GM04504 (cell line): ENCODE measurements at regions not wholly inside any gene's neighbourhood (a gene's known extent, or its start where the extent isn't known, plus 50 kb on each side); places are given as distances from the start of the nearest gene placed in this dataset.

Source experiments
- DNase-seq: peaks from one replicate; pipeline ENCODE4 v3.0.0-alpha.2; 2012; ENCODE audit warnings: low read depth

GRCh38 chr7:96638669-96639068 lies 71.0 kb downstream of the SEM1 start:
- no peak for DNase-seq

- no peak for DNase-seq
These were observed 72.1 kb downstream of the SEM1 start for GRCh38 chr7:96637522-96637921.

GRCh38 chr7:96636979-96637378 lies 72.7 kb downstream of the SEM1 start:
- DNase-seq, result no peak

- DNase-seq, result peak; percentile 21
These were observed 73.2 kb downstream of the SEM1 start for GRCh38 chr7:96636342-96636860.

- no peak for DNase-seq
These were observed 79.8 kb downstream of the SEM1 start for GRCh38 chr7:96629884-96630283.

GRCh38 chr7:96624954-96625353 lies 84.7 kb downstream of the SEM1 start:
- no peak for DNase-seq

- no peak for DNase-seq
These were observed 87.7 kb downstream of the SEM1 start for GRCh38 chr7:96621932-96622331.

- DNase-seq, result no peak
These were observed 95.3 kb downstream of the SEM1 start for GRCh38 chr7:96614154-96614867.

GRCh38 chr7:96612034-96612433 lies 97.6 kb downstream of the SEM1 start:
- DNase-seq, result no peak

GRCh38 chr7:96605045-96605716 lies 104.5 kb downstream of the SEM1 start:
- no peak for DNase-seq

GRCh38 chr7:96599288-96599936 lies 110.2 kb downstream of the SEM1 start:
- no peak for DNase-seq

GRCh38 chr7:96598421-96598820 lies 111.2 kb downstream of the SEM1 start:
- DNase-seq, result no peak

- no peak for DNase-seq
These were observed 113.4 kb downstream of the SEM1 start for GRCh38 chr7:96596120-96596826.

- no peak for DNase-seq
These were observed 117.6 kb downstream of the SEM1 start for GRCh38 chr7:96591900-96592676.

GRCh38 chr7:96591159-96591899 lies 118.3 kb downstream of the SEM1 start:
- no peak for DNase-seq

GRCh38 chr7:96589038-96589437 lies 120.6 kb downstream of the SEM1 start:
- DNase-seq, result no peak

GRCh38 chr7:96579119-96579518 lies 130.5 kb downstream of the SEM1 start:
- no peak for DNase-seq

- no peak for DNase-seq
These were observed 131.0 kb downstream of the SEM1 start for GRCh38 chr7:96578606-96579005.

- no peak for DNase-seq
These were observed 146.2 kb downstream of the SEM1 start for GRCh38 chr7:96563409-96563808.

GRCh38 chr7:96562966-96563365 lies 146.7 kb downstream of the SEM1 start:
- no peak for DNase-seq

GRCh38 chr7:96562458-96562857 lies 147.2 kb downstream of the SEM1 start:
- no peak for DNase-seq
